ENCODE measurements at regions not wholly inside any gene's neighbourhood (a gene's known extent, or its start where the extent isn't known, plus 50 kb on each side); places are given as distances from the start of the nearest gene placed in this dataset.

DNA sequence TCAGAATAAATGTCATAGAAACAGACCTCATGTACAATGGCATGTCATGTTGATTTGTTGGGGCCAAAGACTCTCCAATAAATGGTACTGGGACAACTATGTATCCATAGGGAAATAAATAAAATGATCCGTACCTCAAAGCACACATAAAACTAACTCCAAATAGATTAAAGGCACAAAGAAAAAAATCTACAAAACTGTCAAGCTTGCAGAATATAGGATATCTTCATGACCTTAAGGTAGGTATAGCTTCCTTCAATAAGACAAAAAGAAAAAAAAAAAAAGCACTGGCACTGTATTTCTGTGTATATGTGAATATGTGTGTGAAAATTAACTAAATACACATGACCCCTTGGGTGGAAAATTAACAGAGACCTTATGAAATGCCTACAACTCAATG lies 101.9 kb downstream of the DIRAS2 start:
- Histone ChIP-seq H3K27ac (ENCODE audit: low read depth in 1 of 2, low read length in 2 of 2) (no peak overlapping the region), H4K20me1 (ENCODE audit: insufficient read depth, low read length) (no peaks in the 10 kb centered on the region), H3K4me1 (ENCODE audit: control insufficient read depth in 1 of 2, insufficient read depth in 2 of 2, low read length in 2 of 2) (no peaks in the 10 kb centered on the region), H2AFZ (ENCODE audit: insufficient read depth, low read depth, low read length, poor library complexity, severe bottlenecking) (no peak overlapping the region), H3K4me3 (replicated peaks in 1 of 3; ENCODE audit: low read depth in 2 of 3, low read length in 3 of 3) (no peak overlapping the region), H3K9me3 (replicated peaks in 1 of 2; ENCODE audit: control insufficient read depth in 1 of 2, insufficient read depth in 1 of 2, low read length in 2 of 2) (no peaks in the 10 kb centered on the region), H3K27me3 (ENCODE audit: control insufficient read depth in 2 of 2, insufficient read depth in 2 of 2, low read length in 2 of 2) (peaks cover 7 to 12% of the 10 kb centered on the region in 2 donors), H3K79me2 (ENCODE audit: insufficient read depth, low read length) (no peaks in the 10 kb centered on the region), H3K9ac (ENCODE audit: insufficient read depth, low read length, poor library complexity, severe bottlenecking) (no peak overlapping the region), H3K36me3 (replicated peaks in 1 of 2; ENCODE audit: control insufficient read depth in 1 of 2, insufficient read depth in 2 of 2, low read length in 2 of 2) (no peaks in the 10 kb centered on the region), H3K4me2 (replicated peaks; ENCODE audit: extremely low read depth, low read length, poor library complexity, severe bottlenecking) (no peak overlapping the region)
- Mint-ChIP-seq H3K9me3 (no peaks in the 10 kb centered on the region), H3K4me3 (no peak overlapping the region), H3K4me1 (no peaks in the 10 kb centered on the region), H3K27ac (no peak overlapping the region), H3K36me3 (no peaks in the 10 kb centered on the region), H3K27me3 (ENCODE audit: low read depth in 3 of 3) (peaks cover 7 to 15% (median 7%) of the 10 kb centered on the region in 3 donors)
- no CpG with 5 or more reads among the region's 1 CpG for WGBS (ENCODE audit: insufficient coverage)
- DNase-seq, result no peak
- intact Hi-C loops (cut with micrococcal nuclease), result no loop called here
- TF ChIP-seq CTCF (IDR thresholded peaks at IDR 0.05), result no peak

DNA sequence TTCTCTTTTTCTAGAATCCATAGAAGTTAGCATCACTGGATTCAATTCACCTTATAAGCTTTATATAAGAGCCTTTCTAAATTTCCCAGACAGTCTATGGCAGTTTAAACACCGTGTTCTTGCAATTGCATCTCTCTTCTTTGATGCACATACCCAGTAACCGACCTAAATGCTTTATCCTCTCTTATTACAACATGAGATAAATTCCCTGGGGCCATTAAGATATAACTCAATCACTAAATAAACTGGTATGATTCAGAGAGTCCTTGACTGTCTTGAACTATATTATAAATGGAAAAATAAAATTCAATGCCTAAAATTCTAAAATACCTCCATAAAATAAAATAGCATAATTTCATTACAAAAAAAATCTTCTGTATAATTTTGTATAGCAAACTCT lies 98.1 kb downstream of the DIRAS2 start:
- Mint-ChIP-seq H3K4me3 (no peak overlapping the region), H3K27me3 (ENCODE audit: low read depth in 3 of 3) (peaks cover 0 to 8% (median 2%) of the 10 kb centered on the region in 3 donors), H3K4me1 (no peaks in the 10 kb centered on the region), H3K36me3 (no peaks in the 10 kb centered on the region), H3K9me3 (peaks cover 0 to 9% (median 7%) of the 10 kb centered on the region in 7 donors), H3K27ac (no peak overlapping the region)
- Histone ChIP-seq H3K79me2 (ENCODE audit: insufficient read depth, low read length) (no peaks in the 10 kb centered on the region), H3K4me1 (ENCODE audit: control insufficient read depth in 1 of 2, insufficient read depth in 2 of 2, low read length in 2 of 2) (no peaks in the 10 kb centered on the region), H3K9me3 (replicated peaks in 1 of 2; ENCODE audit: control insufficient read depth in 1 of 2, insufficient read depth in 1 of 2, low read length in 2 of 2) (peaks cover 0 to 9% of the 10 kb centered on the region in 2 donors), H3K4me3 (replicated peaks in 1 of 3; ENCODE audit: low read depth in 2 of 3, low read length in 3 of 3) (no peak overlapping the region), H2AFZ (ENCODE audit: insufficient read depth, low read depth, low read length, poor library complexity, severe bottlenecking) (no peak overlapping the region), H3K9ac (ENCODE audit: insufficient read depth, low read length, poor library complexity, severe bottlenecking) (no peak overlapping the region), H4K20me1 (ENCODE audit: insufficient read depth, low read length) (no peaks in the 10 kb centered on the region), H3K36me3 (replicated peaks in 1 of 2; ENCODE audit: control insufficient read depth in 1 of 2, insufficient read depth in 2 of 2, low read length in 2 of 2) (no peaks in the 10 kb centered on the region), H3K27ac (ENCODE audit: low read depth in 1 of 2, low read length in 2 of 2) (no peak overlapping the region), H3K4me2 (replicated peaks; ENCODE audit: extremely low read depth, low read length, poor library complexity, severe bottlenecking) (no peak overlapping the region), H3K27me3 (ENCODE audit: control insufficient read depth in 2 of 2, insufficient read depth in 2 of 2, low read length in 2 of 2) (peaks cover 4 to 11% of the 10 kb centered on the region in 2 donors)
- no CpG with 5 or more reads among the region's 2 CpGs for WGBS (ENCODE audit: insufficient coverage)
- intact Hi-C loops (cut with micrococcal nuclease), result no loop called here
- TF ChIP-seq CTCF (IDR thresholded peaks at IDR 0.05), result no peak
- DNase-seq, result no peak
